NK-92 treated with Interleukin-12 subunit alpha and Interleukin-12 subunit beta, amount 100 ng/mL, for 24 hours (cell line): ENCODE measurements at regions not wholly inside any gene's neighbourhood (a gene's known extent, or its start where the extent isn't known, plus 50 kb on each side); places are given as distances from the start of the nearest gene placed in this dataset.
"Not testable (repeated sequence)": the region's sequence is repeated elsewhere in the genome, so short reads cannot be mapped to it uniquely, and the experiment has no call there.

Source experiments
- DNase-seq: peaks from one replicate; lab custom pipeline; 2025; lab: John Stamatoyannopoulos, UW

DNA sequence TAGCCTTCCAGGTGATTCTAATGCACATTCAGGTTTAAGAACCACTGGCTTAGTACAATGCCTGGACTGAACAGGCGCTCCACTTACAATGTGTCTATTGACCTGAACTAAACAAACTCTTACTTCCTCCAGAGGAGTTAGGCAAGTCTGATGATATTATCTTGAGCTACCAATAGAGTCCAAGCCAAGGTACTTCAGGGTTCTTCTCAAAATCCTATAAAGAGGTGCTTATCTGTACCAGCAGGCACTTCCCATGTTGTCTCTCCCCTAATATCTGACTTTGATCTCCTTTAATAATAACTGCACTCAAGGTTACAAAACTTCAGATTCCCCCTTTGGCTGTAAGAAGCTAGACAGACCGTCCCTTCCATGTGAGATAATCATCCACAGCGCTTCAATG, 157.0 kb upstream of the SVIL start:
- no peak for DNase-seq

- DNase-seq, result no peak
Observed at GRCh38 chr10:29790207-29790606, 155.4 kb upstream of the SVIL start.

- DNase-seq, result no peak
Observed at GRCh38 chr10:29788113-29788512, 153.3 kb upstream of the SVIL start.

- DNase-seq, result no peak
Observed at GRCh38 chr10:29785701-29786100, 150.9 kb upstream of the SVIL start.

GRCh38 chr10:29784175-29784773, 149.5 kb upstream of the SVIL start:
- DNase-seq, result no peak

GRCh38 chr10:29783201-29783947, 148.6 kb upstream of the SVIL start:
- no peak for DNase-seq

GRCh38 chr10:29780639-29781038, 145.9 kb upstream of the SVIL start:
- no peak for DNase-seq

DNA sequence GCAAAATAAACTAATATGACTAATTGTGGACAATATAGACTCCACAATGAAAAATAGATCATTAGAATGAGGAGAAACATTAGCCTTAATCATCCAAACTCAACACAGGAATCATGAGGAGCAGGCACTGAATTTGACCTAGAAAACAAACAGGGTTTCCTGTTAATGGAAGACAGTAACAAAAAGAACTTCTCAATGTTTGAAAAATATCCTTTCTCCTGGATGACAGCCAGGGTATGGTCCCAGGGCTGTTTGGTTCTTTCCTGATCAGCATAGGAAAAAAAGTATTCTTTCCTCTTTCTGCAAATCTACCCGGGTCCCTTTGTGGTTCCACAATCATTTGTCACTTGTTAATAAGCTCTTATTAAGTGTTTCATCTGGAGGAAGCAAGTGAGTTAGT, 145.3 kb upstream of the SVIL start:
- DNase-seq, result no peak

GRCh38 chr10:29776246-29776645, 141.5 kb upstream of the SVIL start:
- no peak for DNase-seq

- DNase-seq, result no peak
Observed at GRCh38 chr10:29774475-29774874, 139.7 kb upstream of the SVIL start.

GRCh38 chr10:29773675-29774091, 138.9 kb upstream of the SVIL start:
- no peak for DNase-seq

- DNase-seq, result no peak
Observed at GRCh38 chr10:29772403-29772802, 137.6 kb upstream of the SVIL start.

DNA sequence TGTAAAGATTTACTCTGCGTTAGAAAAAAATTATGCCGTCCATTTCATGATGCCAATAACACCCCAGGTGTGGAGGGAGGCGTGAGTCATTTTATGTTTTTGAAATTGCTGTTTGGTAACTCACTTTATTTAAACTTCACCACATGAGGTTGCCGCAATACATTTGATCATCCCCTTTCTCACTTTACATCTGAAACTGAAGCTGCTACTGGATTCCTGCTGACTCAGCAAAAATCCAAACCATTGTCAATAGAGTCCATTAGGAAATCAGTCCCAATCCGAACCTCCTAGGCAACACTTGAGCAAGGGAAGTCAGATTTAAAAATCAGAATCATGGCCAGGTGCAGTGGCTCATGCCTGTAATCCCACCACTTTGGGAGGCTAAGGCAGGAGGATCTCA, 136.6 kb upstream of the SVIL start:
- DNase-seq, result no peak

- not testable (repeated sequence) for DNase-seq
Observed at GRCh38 chr10:29769277-29769676, 134.5 kb upstream of the SVIL start.

DNA sequence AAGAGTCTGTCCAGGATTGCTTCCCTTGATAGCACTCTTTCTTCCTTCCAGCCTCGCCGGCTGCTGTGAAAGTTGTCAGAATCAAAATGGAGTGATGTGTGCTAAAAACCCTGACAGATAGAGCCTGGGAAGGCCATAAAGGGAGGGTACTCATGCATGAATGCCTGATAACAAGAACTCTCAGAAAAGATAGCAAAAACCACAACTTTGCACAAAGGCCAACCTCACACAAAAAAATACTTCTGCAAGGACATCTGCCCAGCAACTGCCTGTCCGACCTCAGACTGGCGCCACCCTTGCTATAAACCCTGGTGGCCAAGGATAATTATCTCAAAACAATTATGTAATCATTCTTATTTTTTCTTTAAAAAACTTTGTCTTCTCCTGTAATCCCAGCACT, 133.2 kb upstream of the SVIL start:
- DNase-seq, result no peak

DNA sequence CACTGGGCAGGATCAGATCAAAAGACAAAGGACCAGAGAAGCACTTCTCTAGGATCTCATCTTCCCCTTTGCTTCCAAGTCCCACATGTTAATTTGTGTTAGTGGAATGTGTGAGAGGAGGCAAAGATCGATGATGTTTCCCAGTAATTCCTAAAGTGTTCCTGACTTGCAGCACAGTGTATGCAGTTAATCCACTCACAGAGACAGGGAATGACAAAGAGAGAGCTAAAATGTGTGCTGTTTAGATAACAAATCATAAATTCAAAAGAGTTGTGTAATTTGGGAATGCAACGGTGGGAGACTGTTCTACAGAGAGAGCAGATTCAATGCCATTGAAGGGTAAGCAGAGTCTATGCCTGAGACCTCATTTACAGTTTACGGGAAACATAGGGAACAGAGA, 132.0 kb upstream of the SVIL start:
- DNase-seq, result no peak

DNA sequence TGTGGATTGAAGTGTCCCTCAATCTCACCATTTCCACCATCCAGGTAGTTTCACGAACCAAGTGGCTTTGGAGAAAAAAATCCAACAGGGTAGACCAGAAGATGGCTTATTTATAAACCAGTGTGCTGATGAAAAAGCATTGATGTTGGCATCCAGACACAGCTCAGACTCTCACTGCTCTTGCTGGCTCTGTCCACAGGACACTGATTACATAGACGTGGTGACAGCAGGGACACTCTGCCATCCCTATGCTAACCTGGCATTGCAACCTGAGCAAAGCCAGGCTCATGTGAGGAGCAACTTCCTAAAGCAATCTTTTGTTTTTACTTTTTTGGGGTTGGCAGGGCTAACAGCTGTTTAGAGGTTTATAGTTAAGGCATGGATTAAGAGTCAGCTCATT, 130.6 kb upstream of the SVIL start:
- DNase-seq, result no peak

GRCh38 chr10:29763396-29763795, 128.6 kb upstream of the SVIL start:
- no peak for DNase-seq

- DNase-seq, result no peak
Observed at GRCh38 chr10:29761916-29762315, 127.1 kb upstream of the SVIL start.

GRCh38 chr10:29760138-29760900, 125.5 kb upstream of the SVIL start:
- no peak for DNase-seq

GRCh38 chr10:29757551-29758297, 123.0 kb upstream of the SVIL start:
- no peak for DNase-seq

GRCh38 chr10:29756451-29756850, 121.7 kb upstream of the SVIL start:
- no peak for DNase-seq
